ENCODE measurements at regions not wholly inside any gene's neighbourhood (a gene's known extent, or its start where the extent isn't known, plus 50 kb on each side); places are given as distances from the start of the nearest gene placed in this dataset.

DNA sequence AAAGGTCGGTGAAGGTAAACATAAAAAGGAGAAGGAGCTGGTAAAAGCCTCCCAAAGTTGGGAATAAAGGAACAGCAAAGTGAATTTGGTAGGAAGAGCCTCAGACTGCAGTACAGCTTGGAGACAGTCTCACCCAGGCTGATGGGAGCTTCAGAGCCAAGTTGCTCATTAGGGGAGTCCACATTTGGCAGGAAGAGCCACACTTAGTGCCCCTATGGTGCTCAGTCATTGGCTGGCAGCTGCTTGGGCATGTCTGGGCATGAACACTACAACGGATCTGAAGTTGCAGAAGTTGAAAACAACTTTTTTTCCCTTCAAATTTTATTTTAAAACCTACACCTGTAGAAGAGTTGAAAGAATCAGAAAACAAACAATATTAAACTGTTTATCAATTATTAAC lies 2497.3 kb downstream of the ARAP2 start:
- TF ChIP-seq CTCF (IDR thresholded peaks at IDR 0.05; ENCODE audit: poor library complexity) = no peak
- TF ChIP-seq EZH2phosphoT487 (IDR thresholded peaks at IDR 0.05; ENCODE audit: low read depth, severe bottlenecking, unreplicated experiment) = no peak
- no peak for TF ChIP-seq EZH2 (IDR thresholded peaks at IDR 0.05; ENCODE audit: borderline replicate concordance)
